Activated CD4-positive, alpha-beta T cell treated with anti-CD3 and anti-CD28 coated beads, Interleukin-2, amount 10 ng/mL, durations not matched to agents 24 days and 14 days (primary cell): ENCODE measurements at regions not wholly inside any gene's neighbourhood (a gene's known extent, or its start where the extent isn't known, plus 50 kb on each side); places are given as distances from the start of the nearest gene placed in this dataset.
A peak's percentile ranks its signal among the peaks of the same experiment; 100 is the strongest.

ENCODE experiments used
- DNase-seq: peaks from one replicate; pipeline ENCODE4 v3.0.0; 2022
- H3K27ac Mint-ChIP-seq: one replicate; pipeline ENCODE4 v1.8.0; 2022; ENCODE audit warnings: mild to moderate bottlenecking, mixed read lengths
- H3K27me3 Mint-ChIP-seq: one replicate; pipeline ENCODE4 v1.8.0; 2022; ENCODE audit warnings: mixed read lengths
- H3K36me3 Mint-ChIP-seq: one replicate; pipeline ENCODE4 v1.8.0; 2022; ENCODE audit warnings: low read depth, mild to moderate bottlenecking, mixed read lengths
- H3K4me1 Mint-ChIP-seq: one replicate; pipeline ENCODE4 v1.8.0; 2021; ENCODE audit warnings: mixed read lengths
- H3K4me3 Mint-ChIP-seq: one replicate; pipeline ENCODE4 v1.8.0; 2022; ENCODE audit warnings: mild to moderate bottlenecking, moderate library complexity, mixed read lengths
- H3K9me3 Mint-ChIP-seq: one replicate; pipeline ENCODE4 v1.8.0; 2021; ENCODE audit warnings: mixed read lengths
- intact Hi-C: fragments of 100-400 bp; cut with micrococcal nuclease; formaldehyde crosslinking; loops from one replicate; pipeline ENCODE4 v1.15.1; 2023

GRCh38 chr2:153373510-153374279 is 104.9 kb downstream of the RPRM start:
- intact Hi-C loops = no loop called here
- Mint-ChIP-seq H3K9me3 (no peaks in the 10 kb centered on the region), H3K4me3 (no peak overlapping the region), H3K27me3 (no peaks in the 10 kb centered on the region), H3K36me3 (no peaks in the 10 kb centered on the region), H3K4me1 (no peaks in the 10 kb centered on the region), H3K27ac (no peak overlapping the region)
- DNase-seq = no peak

DNA sequence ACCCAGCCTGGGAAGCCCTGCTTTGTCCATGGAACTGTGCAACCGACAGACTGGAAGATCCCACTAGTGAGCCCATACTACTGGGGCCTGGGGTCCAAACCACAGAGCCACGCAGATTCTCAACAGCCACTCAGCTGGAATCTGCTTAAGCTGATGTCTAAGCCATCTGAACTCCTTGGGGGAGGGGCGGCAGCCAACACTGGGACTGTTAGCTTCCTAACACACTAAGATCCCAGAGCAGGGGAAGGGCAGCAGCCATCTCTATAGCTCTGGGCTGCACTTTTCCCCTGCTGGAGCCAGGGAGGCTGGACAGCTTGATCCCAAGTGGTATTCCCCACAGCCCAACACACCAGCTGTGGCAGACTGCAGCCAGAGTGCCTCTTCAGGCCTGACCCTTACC is 118.3 kb downstream of the RPRM start:
- H3K9me3 Mint-ChIP-seq = no peaks in the 10 kb centered on the region
- H3K27ac Mint-ChIP-seq = no peak overlapping the region
- H3K36me3 Mint-ChIP-seq = no peaks in the 10 kb centered on the region
- intact Hi-C loops = no loop called here
- no peak overlapping the region for H3K4me3 Mint-ChIP-seq
- DNase-seq = no peak
- H3K27me3 Mint-ChIP-seq = no peaks in the 10 kb centered on the region
- no peaks in the 10 kb centered on the region for H3K4me1 Mint-ChIP-seq

DNA sequence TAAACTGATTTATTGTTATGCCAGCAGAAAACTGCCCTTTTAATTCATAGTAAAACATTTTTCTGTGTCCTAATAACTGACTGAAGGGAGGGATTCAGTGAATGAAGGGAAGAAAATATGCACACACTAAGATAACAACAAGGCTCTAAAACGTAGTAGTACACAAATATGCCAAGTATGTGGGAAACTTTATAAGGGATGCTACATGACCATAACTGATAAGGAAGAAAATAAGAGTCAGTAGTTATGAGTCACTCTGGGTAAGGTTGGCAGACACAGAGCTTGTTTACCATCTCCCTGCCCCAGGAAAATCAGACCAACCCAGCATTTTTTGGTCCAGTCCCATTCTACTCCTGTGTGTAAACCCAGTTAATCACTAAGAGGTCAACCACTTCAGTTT is 124.2 kb downstream of the RPRM start:
- no peak for DNase-seq
- Mint-ChIP-seq H3K36me3 (no peaks in the 10 kb centered on the region), H3K4me1 (no peaks in the 10 kb centered on the region), H3K27me3 (no peaks in the 10 kb centered on the region), H3K4me3 (no peak overlapping the region), H3K27ac (no peak overlapping the region), H3K9me3 (no peaks in the 10 kb centered on the region)
- intact Hi-C loops = no loop called here

DNA sequence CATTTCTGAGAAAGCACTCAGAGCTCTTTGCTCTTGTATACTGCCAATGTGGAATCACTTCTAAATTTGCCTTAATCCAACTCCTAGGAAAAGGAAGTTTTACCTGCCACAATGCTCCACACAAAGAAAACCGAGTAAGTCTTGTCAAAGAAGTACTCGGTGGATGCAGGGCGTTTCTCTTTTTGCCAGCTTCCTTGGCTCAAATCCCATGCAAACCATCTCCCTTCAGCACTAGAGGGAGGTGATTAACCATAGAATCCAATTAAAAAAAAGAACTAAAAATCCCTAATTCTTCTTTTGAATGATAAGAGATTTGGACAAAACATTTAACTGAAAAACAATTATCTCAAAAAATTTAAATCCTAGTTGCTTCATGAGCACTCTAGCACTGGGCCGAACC is 129.0 kb downstream of the RPRM start:
- intact Hi-C loops = no loop called here
- no peaks in the 10 kb centered on the region for H3K27me3 Mint-ChIP-seq
- no peak overlapping the region for H3K27ac Mint-ChIP-seq
- H3K4me1 Mint-ChIP-seq = no peaks in the 10 kb centered on the region
- no peak for DNase-seq
- no peak overlapping the region for H3K4me3 Mint-ChIP-seq
- H3K9me3 Mint-ChIP-seq = no peaks in the 10 kb centered on the region
- H3K36me3 Mint-ChIP-seq = no peaks in the 10 kb centered on the region

GRCh38 chr2:153347818-153348495 is 130.6 kb downstream of the RPRM start:
- DNase-seq = no peak
- no peaks in the 10 kb centered on the region for H3K4me1 Mint-ChIP-seq
- no peaks in the 10 kb centered on the region for H3K27me3 Mint-ChIP-seq
- H3K27ac Mint-ChIP-seq = no peak overlapping the region
- no peak overlapping the region for H3K4me3 Mint-ChIP-seq
- no peaks in the 10 kb centered on the region for H3K9me3 Mint-ChIP-seq
- no peaks in the 10 kb centered on the region for H3K36me3 Mint-ChIP-seq
- intact Hi-C loops = no loop called here

DNA sequence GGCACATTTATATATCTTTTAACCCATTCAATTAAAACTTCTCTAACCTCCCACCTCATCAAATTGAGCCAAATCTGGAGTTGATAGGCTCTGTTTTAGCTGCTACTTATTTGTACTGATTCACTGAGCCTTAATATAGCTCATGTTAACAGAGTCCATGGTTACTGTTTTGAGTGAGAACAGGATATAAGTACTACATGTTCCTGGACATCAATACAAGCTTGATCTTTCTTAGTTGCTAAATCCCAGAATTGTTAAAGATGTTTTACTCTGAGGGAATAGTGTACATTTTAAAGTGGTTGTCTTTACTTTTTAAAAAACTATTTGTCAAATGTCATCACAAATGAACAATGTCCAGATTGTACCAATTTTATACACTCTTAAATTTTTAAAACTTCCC is 157.7 kb downstream of the RPRM start:
- no peaks in the 10 kb centered on the region for H3K27me3 Mint-ChIP-seq
- H3K4me1 Mint-ChIP-seq = no peaks in the 10 kb centered on the region
- H3K27ac Mint-ChIP-seq = no peak overlapping the region
- H3K9me3 Mint-ChIP-seq = peaks cover 4% of the 10 kb centered on the region
- H3K4me3 Mint-ChIP-seq = no peak overlapping the region
- intact Hi-C loops = no loop called here
- H3K36me3 Mint-ChIP-seq = no peaks in the 10 kb centered on the region
- no peak for DNase-seq

GRCh38 chr2:153311432-153311831 is 167.1 kb downstream of the RPRM start:
- H3K27me3 Mint-ChIP-seq = no peaks in the 10 kb centered on the region
- H3K36me3 Mint-ChIP-seq = no peaks in the 10 kb centered on the region
- H3K27ac Mint-ChIP-seq = no peak overlapping the region
- no peaks in the 10 kb centered on the region for H3K9me3 Mint-ChIP-seq
- no peak for DNase-seq
- H3K4me1 Mint-ChIP-seq = no peaks in the 10 kb centered on the region
- H3K4me3 Mint-ChIP-seq = no peak overlapping the region
- intact Hi-C loops = no loop called here

DNA sequence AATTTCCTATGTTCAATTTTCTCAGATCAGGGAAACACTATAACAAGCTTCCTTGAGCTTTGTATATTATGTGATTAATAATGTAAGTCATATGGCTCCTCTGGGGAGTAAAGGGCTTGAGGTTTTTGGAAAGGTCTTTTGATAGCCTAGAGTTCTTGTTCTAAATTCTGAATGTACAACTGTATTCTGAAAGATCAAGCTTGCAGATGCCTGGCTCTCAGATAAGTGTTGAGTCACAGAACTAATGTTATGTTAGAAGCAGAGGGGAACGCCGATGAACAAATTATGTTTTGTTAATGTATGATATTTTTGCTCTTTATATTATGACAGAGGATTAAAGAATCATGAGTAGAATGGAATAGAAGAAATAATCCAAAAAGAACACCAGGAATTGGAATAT is 170.1 kb downstream of the RPRM start:
- Mint-ChIP-seq H3K27me3 (no peaks in the 10 kb centered on the region), H3K4me1 (no peaks in the 10 kb centered on the region), H3K27ac (no peak overlapping the region), H3K4me3 (no peak overlapping the region), H3K9me3 (no peaks in the 10 kb centered on the region), H3K36me3 (no peaks in the 10 kb centered on the region)
- intact Hi-C loops = no loop called here
- no peak for DNase-seq

- Mint-ChIP-seq H3K36me3 (no peaks in the 10 kb centered on the region), H3K4me1 (no peaks in the 10 kb centered on the region)
Measured at GRCh38 chr2:153307223-153307622, 171.3 kb downstream of the RPRM start.

GRCh38 chr2:153299809-153300208 is 178.8 kb downstream of the RPRM start:
- H3K4me3 Mint-ChIP-seq = no peak overlapping the region
- no peaks in the 10 kb centered on the region for H3K36me3 Mint-ChIP-seq
- no peaks in the 10 kb centered on the region for H3K4me1 Mint-ChIP-seq
- no peak overlapping the region for H3K27ac Mint-ChIP-seq
- no peaks in the 10 kb centered on the region for H3K9me3 Mint-ChIP-seq
- DNase-seq = no peak
- intact Hi-C loops = no loop called here
- H3K27me3 Mint-ChIP-seq = no peaks in the 10 kb centered on the region

More at GRCh38 chr2:153307223-153307622, 171.3 kb downstream of the RPRM start:
- no peaks in the 10 kb centered on the region for H3K27me3 Mint-ChIP-seq
- no peak overlapping the region for H3K4me3 Mint-ChIP-seq
- no peak for DNase-seq
- intact Hi-C loops = no loop called here
- no peak overlapping the region for H3K27ac Mint-ChIP-seq
- H3K9me3 Mint-ChIP-seq = no peaks in the 10 kb centered on the region

DNA sequence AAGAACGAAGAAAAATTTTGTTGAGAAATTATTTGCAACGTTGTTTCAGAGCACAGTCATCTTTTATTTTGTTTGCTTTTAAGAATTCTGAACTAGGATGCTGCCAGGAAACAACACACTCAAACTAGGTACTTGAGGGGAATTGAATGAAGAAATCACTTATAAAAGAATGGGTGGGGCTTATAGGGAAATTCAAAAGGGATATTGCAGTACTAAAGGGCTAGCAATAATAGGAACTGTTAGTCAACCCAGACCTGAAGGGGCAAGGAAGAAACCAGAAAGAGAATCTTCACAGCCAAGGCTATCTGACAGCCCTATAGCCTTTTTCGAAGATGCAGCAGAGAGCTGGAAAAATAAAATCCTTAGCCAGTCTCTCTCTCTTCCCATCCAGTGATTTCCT is 179.3 kb downstream of the RPRM start:
- intact Hi-C loops = no loop called here

GRCh38 chr2:153294199-153294786 is 184.3 kb downstream of the RPRM start:
- intact Hi-C loops = no loop called here
- H3K27ac Mint-ChIP-seq = no peak overlapping the region
- H3K4me1 Mint-ChIP-seq = no peaks in the 10 kb centered on the region
- H3K27me3 Mint-ChIP-seq = no peaks in the 10 kb centered on the region
- no peaks in the 10 kb centered on the region for H3K9me3 Mint-ChIP-seq
- H3K36me3 Mint-ChIP-seq = no peaks in the 10 kb centered on the region
- no peak for DNase-seq
- H3K4me3 Mint-ChIP-seq = no peak overlapping the region

More for the DNA sequence above, 179.3 kb downstream of the RPRM start:
- H3K4me3 Mint-ChIP-seq = no peak overlapping the region
- no peaks in the 10 kb centered on the region for H3K4me1 Mint-ChIP-seq
- DNase-seq = no peak
- H3K36me3 Mint-ChIP-seq = no peaks in the 10 kb centered on the region
- H3K9me3 Mint-ChIP-seq = no peaks in the 10 kb centered on the region
- H3K27ac Mint-ChIP-seq = no peak overlapping the region
- H3K27me3 Mint-ChIP-seq = no peaks in the 10 kb centered on the region

GRCh38 chr2:153291718-153292117 is 186.8 kb downstream of the RPRM start:
- intact Hi-C loops = no loop called here
- no peak overlapping the region for H3K4me3 Mint-ChIP-seq
- no peak overlapping the region for H3K27ac Mint-ChIP-seq
- no peaks in the 10 kb centered on the region for H3K9me3 Mint-ChIP-seq
- no peaks in the 10 kb centered on the region for H3K36me3 Mint-ChIP-seq
- H3K4me1 Mint-ChIP-seq = no peaks in the 10 kb centered on the region
- no peak for DNase-seq
- no peaks in the 10 kb centered on the region for H3K27me3 Mint-ChIP-seq

DNA sequence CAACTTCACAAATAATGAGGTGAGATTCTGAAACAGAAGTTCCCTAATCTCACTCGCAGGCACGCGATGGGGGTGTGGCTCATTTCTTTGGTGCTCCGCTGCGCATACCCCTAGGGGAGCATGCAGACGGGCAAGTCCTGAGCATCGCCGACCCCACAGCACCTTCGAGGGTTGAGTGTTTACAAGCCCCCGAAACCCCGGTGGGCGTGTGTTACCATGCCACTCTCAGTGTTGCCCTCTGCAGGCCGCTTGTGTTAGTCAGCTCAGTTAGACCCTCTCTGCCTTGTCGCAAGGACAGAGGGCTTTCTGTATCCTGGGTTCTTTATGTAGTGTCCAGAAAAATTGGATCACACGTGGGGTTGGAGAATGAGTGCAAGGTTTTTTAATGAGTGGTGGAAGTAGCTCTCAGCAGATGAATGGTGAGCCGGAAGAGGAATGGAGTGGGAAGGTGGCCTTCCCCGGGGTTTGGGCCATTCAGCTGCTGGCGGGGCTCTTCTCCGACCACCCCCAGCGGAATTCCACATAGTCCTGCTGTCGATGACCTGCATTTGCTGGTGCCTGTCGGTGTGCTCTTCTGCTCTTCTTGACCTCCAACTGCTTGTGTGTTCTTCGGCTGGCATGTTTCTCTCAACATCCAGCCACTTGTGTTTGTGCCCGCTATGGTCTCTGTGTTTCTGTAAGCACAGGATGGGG is 191.3 kb downstream of the RPRM start:
- peak; percentile 55 for DNase-seq
- Mint-ChIP-seq H3K4me1 (no peaks in the 10 kb centered on the region), H3K36me3 (no peaks in the 10 kb centered on the region), H3K27me3 (no peaks in the 10 kb centered on the region), H3K9me3 (peaks cover 4% of the 10 kb centered on the region), H3K4me3 (no peak overlapping the region), H3K27ac (no peak overlapping the region)
- intact Hi-C loops = no loop called here
